HG02623 (cell line): ENCODE measurements at regions not wholly inside any gene's neighbourhood (a gene's known extent, or its start where the extent isn't known, plus 50 kb on each side); places are given as distances from the start of the nearest gene placed in this dataset.
"Not testable (repeated sequence)": the region's sequence is repeated elsewhere in the genome, so short reads cannot be mapped to it uniquely, and the experiment has no call there.

Experiments
- ATAC-seq: cut with Tn5 transposase; IDR thresholded peaks from one replicate; pipeline ENCODE4 v1.9.1; 2021; ENCODE audit warnings: moderate library complexity; ENCODE audit not compliant: unreplicated experiment

GRCh38 chr6:156250593-156250992, 526.6 kb upstream of the ARID1B start:
- no peak for ATAC-seq

GRCh38 chr6:156242206-156242605, 535.0 kb upstream of the ARID1B start:
- ATAC-seq: no peak

DNA sequence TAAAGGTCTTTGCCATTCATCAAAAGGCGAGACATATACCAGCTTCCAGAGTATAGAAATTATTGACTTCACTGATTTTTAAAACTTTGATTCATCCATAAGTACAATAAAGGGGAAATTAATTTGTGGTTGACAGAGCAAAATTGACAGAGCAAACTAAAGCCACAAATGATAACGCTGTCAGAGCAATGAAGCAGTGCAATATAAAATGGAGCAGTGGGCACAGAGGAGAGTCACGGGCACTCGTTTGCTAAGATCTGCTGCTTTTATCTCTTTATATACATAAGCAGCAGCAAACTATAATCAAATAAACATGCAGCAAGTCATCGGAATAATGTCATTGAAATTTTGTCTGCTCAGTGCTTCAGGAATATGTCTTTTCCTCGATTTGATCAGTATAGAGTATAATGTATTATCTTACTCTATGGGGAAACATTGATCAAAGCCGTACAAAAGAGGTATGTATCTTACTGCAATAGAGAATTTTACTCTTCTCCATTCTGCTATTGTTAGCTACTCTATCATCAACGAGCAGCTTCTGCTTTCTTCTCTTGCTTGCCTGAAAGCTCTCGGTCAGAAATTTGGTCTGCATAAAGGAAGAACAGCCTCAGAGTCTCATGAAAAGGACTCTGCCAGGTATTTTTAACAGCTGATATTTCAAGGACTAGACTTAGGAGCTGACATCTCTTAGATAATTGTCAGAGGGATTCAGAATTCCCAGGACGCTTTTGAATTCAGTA, 546.0 kb upstream of the ARID1B start:
- no peak for ATAC-seq

DNA sequence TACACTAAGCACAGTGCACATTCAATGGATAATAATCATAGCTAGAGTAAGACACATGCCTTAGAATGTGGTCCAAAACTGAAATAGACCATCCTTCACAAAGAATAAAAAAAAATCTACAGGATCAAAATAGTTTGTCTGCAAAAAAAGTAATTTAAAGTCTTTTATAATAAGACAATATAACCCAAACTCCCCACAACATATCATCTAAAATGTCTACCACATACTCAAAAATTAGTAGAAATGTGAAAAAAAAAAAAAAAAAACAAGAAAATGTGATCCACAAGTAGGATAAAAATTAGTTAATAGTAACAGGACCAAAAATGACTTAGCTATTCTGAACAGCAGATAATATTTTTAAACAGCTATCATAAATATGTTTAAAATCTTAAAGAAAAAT, 557.2 kb upstream of the ARID1B start:
- ATAC-seq: no peak

GRCh38 chr6:156205678-156206077, 571.5 kb upstream of the ARID1B start:
- no peak for ATAC-seq

DNA sequence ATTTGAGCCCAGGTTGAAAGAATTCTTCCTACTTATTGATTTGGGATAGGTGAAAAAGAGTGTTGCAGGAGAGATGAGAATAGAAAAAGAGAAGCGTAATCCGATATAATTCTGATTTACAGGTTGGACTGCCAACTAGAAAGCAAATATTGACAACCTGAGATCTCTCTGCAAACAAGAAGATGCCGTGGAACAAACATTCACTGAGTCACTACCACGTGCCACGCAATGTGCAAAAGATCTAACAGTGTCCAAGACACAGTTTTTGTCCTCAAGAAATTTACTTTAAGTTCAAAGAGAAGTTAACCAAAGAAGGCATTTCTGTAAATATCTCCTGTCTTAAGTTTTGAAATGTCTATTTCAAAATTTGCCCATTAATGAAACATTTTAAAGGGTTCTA, 578.0 kb upstream of the ARID1B start:
- no peak for ATAC-seq

DNA sequence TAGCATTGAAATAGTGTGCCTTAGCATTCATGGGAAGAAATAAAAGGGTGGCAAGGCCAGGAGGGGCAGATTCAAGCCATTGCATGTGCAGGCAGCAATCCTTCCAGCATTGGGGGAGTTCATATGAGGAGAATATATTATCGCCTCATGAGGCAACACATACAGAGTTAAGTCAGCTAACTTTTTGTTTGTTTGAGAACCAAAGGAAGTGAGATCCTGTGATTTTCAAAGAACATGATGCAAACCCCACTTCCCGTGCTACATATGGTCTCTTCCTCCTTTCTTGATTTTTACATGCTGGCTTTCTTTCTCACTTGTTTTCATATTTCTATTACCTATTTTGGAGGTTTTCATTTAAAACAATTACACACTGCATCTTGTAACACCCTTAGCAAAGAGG, 579.7 kb upstream of the ARID1B start:
- ATAC-seq: no peak

DNA sequence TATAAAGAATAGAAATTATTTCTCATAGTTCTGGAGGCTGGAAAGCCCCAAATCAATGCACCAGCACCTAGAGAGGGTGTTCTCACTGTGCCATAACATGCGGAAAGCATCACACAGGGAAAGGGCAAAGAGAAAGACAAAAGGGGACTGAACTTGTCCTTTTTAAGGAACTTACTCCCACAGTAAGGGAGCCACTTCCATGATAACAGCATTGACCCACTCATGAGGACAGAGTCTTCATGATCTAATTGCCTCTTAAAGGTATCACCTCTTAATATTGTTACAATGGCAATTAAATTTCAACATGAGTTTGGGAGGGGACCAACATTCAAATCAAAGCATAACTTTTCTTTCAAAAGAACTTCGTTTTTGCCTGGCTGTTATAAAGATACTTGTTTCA, 582.2 kb upstream of the ARID1B start:
- ATAC-seq: no peak

DNA sequence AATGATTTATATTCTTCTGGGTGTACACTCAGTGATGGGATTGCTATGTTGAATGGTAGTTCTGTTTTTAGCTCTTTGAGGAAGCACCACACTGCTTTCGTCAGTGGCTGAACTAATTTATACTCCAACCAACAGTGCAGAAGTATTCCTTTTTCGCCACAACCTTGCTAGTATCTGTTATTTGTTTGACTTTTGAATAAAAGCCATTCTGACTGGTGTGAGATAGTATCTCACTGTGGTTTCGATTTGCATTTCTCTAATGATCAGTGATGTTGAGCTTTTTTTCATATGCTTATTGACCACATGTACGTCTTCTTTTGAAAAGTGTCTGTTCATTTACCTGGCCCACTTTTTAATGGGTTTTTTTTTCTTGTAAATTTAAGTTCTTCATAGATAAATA, 583.8 kb upstream of the ARID1B start:
- ATAC-seq: no peak

DNA sequence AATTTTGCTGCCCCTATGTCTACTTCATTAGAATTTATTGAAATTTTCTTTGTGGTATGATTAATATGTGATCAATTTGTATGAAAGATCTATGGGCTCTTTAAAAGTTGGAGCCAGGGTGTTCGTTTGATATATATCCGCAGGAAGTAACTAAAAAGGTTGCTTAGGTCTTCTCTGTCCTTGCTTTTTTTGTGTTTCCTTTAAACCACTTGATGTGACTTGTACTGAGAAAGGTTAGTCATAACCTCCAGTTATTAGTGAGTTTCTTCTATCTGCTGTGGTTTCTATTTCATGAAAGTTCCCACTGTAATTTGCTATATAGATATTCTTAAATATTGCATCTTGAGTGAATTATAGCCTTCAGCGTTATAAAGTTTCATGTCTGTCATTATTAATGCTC, 585.3 kb upstream of the ARID1B start:
- ATAC-seq: no peak

DNA sequence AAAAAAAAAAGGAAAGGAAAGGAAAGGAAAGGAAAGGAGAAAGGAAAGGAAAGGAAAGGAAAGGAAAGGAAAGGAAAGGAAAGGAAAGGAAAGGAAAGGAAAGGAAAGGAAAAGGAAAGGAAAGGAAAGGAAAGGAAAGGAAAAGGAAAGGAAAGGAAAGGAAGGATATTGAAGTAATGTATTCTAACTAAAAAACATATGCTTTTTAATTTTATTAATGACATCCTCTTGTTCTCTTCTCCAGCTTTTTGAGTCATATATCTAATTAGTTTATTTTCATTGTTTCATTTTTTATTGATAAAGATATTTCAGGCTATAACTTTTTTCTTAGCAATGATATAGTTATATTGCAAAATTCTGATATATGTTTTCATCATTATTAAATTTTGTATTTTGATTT, 585.8 kb upstream of the ARID1B start:
- ATAC-seq: not testable (repeated sequence)

GRCh38 chr6:156190270-156190669, 586.9 kb upstream of the ARID1B start:
- no peak for ATAC-seq

- no peak for ATAC-seq
These were observed 587.5 kb upstream of the ARID1B start for GRCh38 chr6:156189714-156190113.

- no peak for ATAC-seq
These were observed 588.0 kb upstream of the ARID1B start for GRCh38 chr6:156189195-156189594.

DNA sequence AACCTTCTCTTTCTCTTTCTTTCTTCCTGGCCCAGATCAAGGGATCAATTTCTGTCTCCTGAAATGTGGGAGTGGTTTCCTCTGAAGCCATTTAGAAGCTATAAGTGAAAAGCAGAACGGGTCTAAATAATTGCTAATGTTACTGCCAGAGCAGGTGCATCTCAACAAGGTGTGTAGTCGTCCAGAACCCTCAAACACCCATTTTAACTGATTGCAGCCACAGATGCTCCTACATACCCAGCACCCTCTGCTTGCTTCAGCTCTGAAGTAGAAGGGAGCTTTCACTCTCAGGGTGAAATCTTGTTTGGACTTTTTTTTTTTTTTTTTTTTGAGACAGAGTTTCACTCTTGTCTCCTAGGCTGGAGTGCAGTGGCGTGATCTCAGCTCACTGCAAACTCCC, 592.1 kb upstream of the ARID1B start:
- no peak for ATAC-seq

- no peak for ATAC-seq
These were observed 593.5 kb upstream of the ARID1B start for GRCh38 chr6:156183678-156184077.

GRCh38 chr6:156182356-156182755, 594.8 kb upstream of the ARID1B start:
- no peak for ATAC-seq

GRCh38 chr6:156181506-156181905, 595.7 kb upstream of the ARID1B start:
- ATAC-seq: no peak

DNA sequence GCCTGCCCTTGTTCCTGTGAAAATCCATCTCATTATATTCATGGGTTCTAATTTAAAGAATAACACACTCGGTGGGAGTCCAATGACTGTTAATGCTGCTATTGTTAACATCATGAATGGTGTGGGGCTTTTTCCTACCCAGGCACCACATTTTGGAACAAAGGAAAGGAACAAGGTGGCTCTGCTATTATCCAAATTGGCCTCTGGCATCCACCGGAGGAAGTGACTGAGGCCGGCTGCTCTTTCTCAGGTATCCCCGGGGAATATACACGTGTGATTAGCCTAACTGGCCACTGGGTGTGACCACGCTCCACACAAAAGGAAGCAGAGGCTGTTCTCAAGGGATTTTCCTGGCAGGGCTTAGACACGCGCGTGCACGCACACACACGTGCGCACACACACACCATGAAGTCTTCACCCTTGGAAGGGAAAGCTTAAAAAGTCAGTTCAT, 601.2 kb upstream of the ARID1B start:
- no peak for ATAC-seq

DNA sequence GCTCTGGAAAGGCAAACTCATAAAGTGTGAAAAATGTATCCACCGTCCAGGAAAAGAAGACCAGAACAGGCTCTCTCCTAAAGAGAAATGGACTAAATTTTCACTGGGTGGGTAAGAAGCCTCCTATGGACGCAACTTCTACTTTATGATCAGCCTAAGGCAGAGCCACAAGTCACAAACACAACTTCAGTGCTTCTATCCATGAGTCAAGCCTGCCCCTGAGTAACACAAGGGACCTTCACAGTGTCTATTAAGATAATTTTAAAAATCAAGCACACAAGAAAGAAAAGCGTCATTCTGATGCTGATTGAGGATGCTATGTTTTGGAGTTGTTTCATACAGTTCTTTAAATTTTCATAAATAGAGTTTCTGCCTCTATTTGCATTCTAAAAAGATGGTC, 601.7 kb upstream of the ARID1B start:
- no peak for ATAC-seq

DNA sequence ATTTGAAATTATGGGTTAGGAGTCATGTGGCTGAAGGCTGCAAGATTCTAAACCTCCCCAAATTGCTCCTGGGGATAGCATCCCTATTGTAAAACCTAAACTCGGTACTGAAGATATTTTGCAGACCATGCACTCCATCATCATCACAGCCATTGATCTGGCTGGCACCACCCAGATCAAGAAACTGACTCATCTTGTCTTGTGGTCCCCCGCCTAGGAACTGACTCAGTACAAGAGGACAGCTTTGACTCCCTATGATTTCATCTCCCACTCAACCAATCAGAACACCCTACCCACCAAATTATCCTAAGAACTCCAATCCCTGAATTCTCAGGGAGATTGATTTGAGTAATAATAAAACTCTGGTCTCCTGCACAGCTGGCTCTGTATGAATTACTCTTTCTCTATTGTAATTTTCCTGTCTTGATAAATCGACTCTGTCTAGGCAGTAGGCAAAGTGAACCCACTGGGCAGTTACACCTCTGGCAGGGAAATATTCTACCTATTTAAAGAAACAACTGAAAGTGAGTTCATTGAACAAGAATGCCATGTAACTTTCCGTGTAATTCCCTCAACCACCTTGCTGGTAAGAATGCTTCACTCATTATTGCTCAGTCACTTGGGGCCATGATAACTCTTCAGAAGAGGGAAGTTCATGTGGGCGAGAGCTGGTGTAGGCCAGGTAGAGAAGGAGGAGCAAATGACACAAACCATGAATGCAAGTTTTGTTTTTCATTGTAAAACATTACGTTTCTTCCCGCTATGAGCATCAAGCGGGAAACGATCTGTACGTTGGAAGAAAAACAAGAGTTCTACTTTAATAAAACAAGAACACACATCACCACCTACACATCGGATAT, 602.9 kb upstream of the ARID1B start:
- ATAC-seq: no peak

GRCh38 chr6:156169371-156169770, 607.8 kb upstream of the ARID1B start:
- ATAC-seq: no peak
